SK-N-SH (cell line): ENCODE measurements at regions not wholly inside any gene's neighbourhood (a gene's known extent, or its start where the extent isn't known, plus 50 kb on each side); places are given as distances from the start of the nearest gene placed in this dataset.

Experiments
- CTCF ChIA-PET: fragments of 300-600, 350-600 bp; formaldehyde crosslinking; extraction: SDS; loops from one replicate; lab custom pipeline; 2021; lab: Yijun Ruan, JAX
- POLR2A ChIA-PET: fragments of 350-600 bp; sonication (Branson Sonifier 250); formaldehyde crosslinking; extraction: SDS; loops from one replicate; lab custom pipeline; 2020; ENCODE audit warnings: antibody characterized with exemption, inconsistent platforms; lab: Yijun Ruan, JAX
- DNase-seq: peaks from one replicate; pipeline ENCODE4 v3.0.0; 2012
- H2AFZ ChIP-seq: fragments of 200-600 bp; sonication (generic); 2 replicates; pipeline ENCODE4 v1.8.1; 2016; ENCODE audit warnings: antibody characterized with exemption, mild to moderate bottlenecking, low read depth
- H3F3A ChIP-seq: fragments of 200-600 bp; sonication (generic); replicated peaks from 2 replicates; pipeline ENCODE3; 2016; ENCODE audit warnings: antibody characterized with exemption, mild to moderate bottlenecking; ENCODE audit not compliant: insufficient read depth
- H3K27ac ChIP-seq, 2 experiments: fragments of 200-500 bp in 1 of 2; fragments of 200-600 bp in 1 of 2; sonication (Bioruptor generic) in 1 of 2; sonication (generic), shearing (Covaris generic) in 1 of 2; 2 replicates each; pipeline versions ENCODE4 v1.5.1 to v1.6.1; 2014 to 2016; ENCODE audit warnings: low read depth in 2 of 2, inconsistent platforms in 1 of 2, low read length in 1 of 2, mild to moderate bottlenecking in 1 of 2, mixed read lengths in 1 of 2
- H3K27me3 ChIP-seq: fragments of 200-600 bp; sonication (generic), shearing (Covaris generic); 2 replicates; pipeline ENCODE4 v1.6.1; 2016; ENCODE audit warnings: mixed run types; ENCODE audit not compliant: insufficient read depth
- H3K36me3 ChIP-seq, 2 experiments: fragments of 200-500 bp in 1 of 2; fragments of 200-600 bp in 1 of 2; sonication (Bioruptor generic) in 1 of 2; sonication (generic) in 1 of 2; replicated peaks in 1 of 2; 2 replicates each; pipeline versions ENCODE3 to v1.5.1; 2014 to 2016; ENCODE audit warnings: low read length in 1 of 2, mild to moderate bottlenecking in 1 of 2; ENCODE audit not compliant: insufficient read depth in 2 of 2, control insufficient read depth in 1 of 2
- H3K4me1 ChIP-seq, 2 experiments: fragments of 200-500 bp in 1 of 2; fragments of 200-600 bp in 1 of 2; sonication (Bioruptor generic) in 1 of 2; sonication (generic), shearing (Covaris generic) in 1 of 2; 2 replicates each; pipeline versions ENCODE4 v1.5.1 to v1.6.1; 2014 to 2016; ENCODE audit warnings: low read depth in 1 of 2, low read length in 1 of 2, mixed run types in 1 of 2; ENCODE audit not compliant: insufficient read depth in 2 of 2, control insufficient read depth in 1 of 2
- H3K4me2 ChIP-seq: fragments of 200-600 bp; sonication (generic), shearing (Covaris generic); 2 replicates; pipeline ENCODE4 v1.6.1; 2017; ENCODE audit warnings: mixed run types
- H3K4me3 ChIP-seq, 2 experiments: fragments of 200-500 bp in 1 of 2; fragments of 200-600 bp in 1 of 2; sonication (Bioruptor generic) in 1 of 2; sonication (generic), shearing (Covaris generic) in 1 of 2; 2 replicates each; pipeline versions ENCODE4 v1.5.1 to v1.8.1; 2014 to 2016; ENCODE audit warnings: low read depth in 2 of 2, inconsistent platforms in 1 of 2, low read length in 1 of 2, mild to moderate bottlenecking in 1 of 2, mixed read lengths in 1 of 2, moderate library complexity in 1 of 2
- H3K79me2 ChIP-seq: fragments of 200-600 bp; sonication (generic); 2 replicates; pipeline ENCODE4 v1.8.1; 2017; ENCODE audit warnings: mild to moderate bottlenecking; ENCODE audit not compliant: insufficient read depth
- H3K9ac ChIP-seq: fragments of 200-600 bp; sonication (generic); 2 replicates; pipeline ENCODE4 v1.6.1; 2017; ENCODE audit warnings: mixed run types
- H3K9me2 ChIP-seq: fragments of 200-600 bp; sonication (generic); 2 replicates; pipeline ENCODE4 v1.6.1; 2017; ENCODE audit warnings: mixed run types
- H3K9me3 ChIP-seq: fragments of 200-600 bp; sonication (generic); 2 replicates; pipeline ENCODE4 v1.6.1; 2017; ENCODE audit warnings: mixed run types, mild to moderate bottlenecking, moderate library complexity
- H4K20me1 ChIP-seq: fragments of 200-600 bp; sonication (generic); 2 replicates; pipeline ENCODE4 v1.6.1; 2017; ENCODE audit warnings: mild to moderate bottlenecking, mixed run types; ENCODE audit not compliant: insufficient read depth
- EP300 ChIP-seq, 2 experiments: IDR thresholded peaks; 2 replicates each; pipeline versions ENCODE4 v1.4.0 to v1.6.1; 2012; ENCODE audit warnings: borderline replicate concordance in 1 of 2, low read depth in 1 of 2, low read length in 1 of 2
- EZH2phosphoT487 ChIP-seq: fragments of 200-600 bp; sonication (generic); IDR thresholded peaks from 2 replicates; pipeline ENCODE4 v1.6.1; 2017; ENCODE audit warnings: low read depth, mixed run types, mild to moderate bottlenecking, antibody characterized with exemption, moderate library complexity, borderline replicate concordance
- FOSL2 ChIP-seq: IDR thresholded peaks from 2 replicates; pipeline ENCODE4 v1.4.0; 2012; ENCODE audit warnings: low read depth, mild to moderate bottlenecking, moderate library complexity, borderline replicate concordance
- FOXJ3 ChIP-seq: sonication (generic); formaldehyde crosslinking; IDR thresholded peaks from 2 replicates; pipeline ENCODE4 v1.5.1; 2020; ENCODE audit warnings: mild to moderate bottlenecking, missing genetic modification reagents
- FOXM1 ChIP-seq: IDR thresholded peaks from 2 replicates; pipeline ENCODE4 v1.4.0; 2012; ENCODE audit warnings: low read depth, mild to moderate bottlenecking
- JUND ChIP-seq: IDR thresholded peaks from 2 replicates; pipeline ENCODE4 v1.4.0; 2012
- NRF1 ChIP-seq: IDR thresholded peaks from 2 replicates; pipeline ENCODE4 v1.6.1; 2012; ENCODE audit warnings: low read depth, mild to moderate bottlenecking, low read length
- RFX5 ChIP-seq: IDR thresholded peaks from 2 replicates; pipeline ENCODE4 v1.6.1; 2012; ENCODE audit warnings: mild to moderate bottlenecking, improper control_type of control experiment, low read length
- RXRA ChIP-seq: IDR thresholded peaks from 2 replicates; pipeline ENCODE4 v1.4.0; 2012; ENCODE audit warnings: low read depth, mild to moderate bottlenecking, borderline replicate concordance
- TAF1 ChIP-seq: IDR thresholded peaks from 2 replicates; pipeline ENCODE4 v1.6.1; 2012; ENCODE audit warnings: low read depth, mild to moderate bottlenecking, low read length, moderate library complexity, borderline replicate concordance
- TEAD4 ChIP-seq: IDR thresholded peaks from 2 replicates; pipeline ENCODE4 v1.4.0; 2012; ENCODE audit warnings: mild to moderate bottlenecking, borderline replicate concordance; ENCODE audit not compliant: insufficient read depth
- YY1 ChIP-seq: IDR thresholded peaks from 2 replicates; pipeline ENCODE4 v1.4.0; 2012; ENCODE audit warnings: low read depth, mild to moderate bottlenecking
- WGBS: methylation state at CpG from one replicate; pipeline ENCODE4 v1.1.6; 2017; ENCODE audit warnings: low lambda C conversion rate; 5-methylcytosine and 5-hydroxymethylcytosine counted together
- TF ChIP-seq, protein P1 (sequence below): IDR thresholded peaks from 2 replicates; pipeline ENCODE4 v1.4.0; 2012; ENCODE audit warnings: low read depth, borderline replicate concordance
- TF ChIP-seq, protein P2 (sequence below): IDR thresholded peaks from 2 replicates; pipeline ENCODE4 v1.4.0; 2012; ENCODE audit warnings: low read depth, borderline replicate concordance
- TF ChIP-seq, protein P3 (sequence below): IDR thresholded peaks from 2 replicates; pipeline ENCODE4; 2012
- TF ChIP-seq, protein P4 (sequence below): fragments of 200-600 bp; sonication (generic); IDR thresholded peaks from 2 replicates; pipeline ENCODE4 v1.6.1; 2017; ENCODE audit warnings: antibody characterized with exemption, mild to moderate bottlenecking, moderate library complexity
- TF ChIP-seq, protein P5 (sequence below): IDR thresholded peaks from 2 replicates; pipeline ENCODE4 v1.6.1; 2012; ENCODE audit warnings: mild to moderate bottlenecking, low read depth, low read length, moderate library complexity

DNA sequence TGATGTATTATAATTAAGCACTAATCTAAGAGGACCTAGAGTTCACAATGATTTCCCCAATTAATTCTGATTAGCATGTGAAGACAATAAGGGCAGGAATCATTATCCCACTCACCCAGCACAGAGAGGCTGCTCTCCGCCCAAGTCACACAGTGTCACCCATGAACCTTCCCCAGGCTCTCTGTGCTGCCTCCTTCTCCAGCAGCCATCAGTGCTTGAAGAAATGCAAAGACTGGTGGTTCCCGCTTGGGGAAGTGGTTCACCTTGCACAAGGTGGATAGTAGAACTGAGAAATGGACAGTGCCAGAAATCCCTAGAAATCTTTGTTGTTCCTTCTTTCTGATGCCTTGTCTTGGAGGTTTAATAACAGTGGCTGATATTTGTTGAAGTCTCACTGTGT is 401.3 kb downstream of the QKI start:
- DNase-seq = no peak
- TF ChIP-seq, protein P1, sequence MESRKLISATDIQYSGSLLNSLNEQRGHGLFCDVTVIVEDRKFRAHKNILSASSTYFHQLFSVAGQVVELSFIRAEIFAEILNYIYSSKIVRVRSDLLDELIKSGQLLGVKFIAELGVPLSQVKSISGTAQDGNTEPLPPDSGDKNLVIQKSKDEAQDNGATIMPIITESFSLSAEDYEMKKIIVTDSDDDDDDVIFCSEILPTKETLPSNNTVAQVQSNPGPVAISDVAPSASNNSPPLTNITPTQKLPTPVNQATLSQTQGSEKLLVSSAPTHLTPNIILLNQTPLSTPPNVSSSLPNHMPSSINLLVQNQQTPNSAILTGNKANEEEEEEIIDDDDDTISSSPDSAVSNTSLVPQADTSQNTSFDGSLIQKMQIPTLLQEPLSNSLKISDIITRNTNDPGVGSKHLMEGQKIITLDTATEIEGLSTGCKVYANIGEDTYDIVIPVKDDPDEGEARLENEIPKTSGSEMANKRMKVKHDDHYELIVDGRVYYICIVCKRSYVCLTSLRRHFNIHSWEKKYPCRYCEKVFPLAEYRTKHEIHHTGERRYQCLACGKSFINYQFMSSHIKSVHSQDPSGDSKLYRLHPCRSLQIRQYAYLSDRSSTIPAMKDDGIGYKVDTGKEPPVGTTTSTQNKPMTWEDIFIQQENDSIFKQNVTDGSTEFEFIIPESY = no peak
- TF ChIP-seq, protein P2, sequence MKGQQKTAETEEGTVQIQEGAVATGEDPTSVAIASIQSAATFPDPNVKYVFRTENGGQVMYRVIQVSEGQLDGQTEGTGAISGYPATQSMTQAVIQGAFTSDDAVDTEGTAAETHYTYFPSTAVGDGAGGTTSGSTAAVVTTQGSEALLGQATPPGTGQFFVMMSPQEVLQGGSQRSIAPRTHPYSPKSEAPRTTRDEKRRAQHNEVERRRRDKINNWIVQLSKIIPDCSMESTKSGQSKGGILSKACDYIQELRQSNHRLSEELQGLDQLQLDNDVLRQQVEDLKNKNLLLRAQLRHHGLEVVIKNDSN = no peak
- no peak for TF ChIP-seq FOXM1
- TF ChIP-seq, protein P3, sequence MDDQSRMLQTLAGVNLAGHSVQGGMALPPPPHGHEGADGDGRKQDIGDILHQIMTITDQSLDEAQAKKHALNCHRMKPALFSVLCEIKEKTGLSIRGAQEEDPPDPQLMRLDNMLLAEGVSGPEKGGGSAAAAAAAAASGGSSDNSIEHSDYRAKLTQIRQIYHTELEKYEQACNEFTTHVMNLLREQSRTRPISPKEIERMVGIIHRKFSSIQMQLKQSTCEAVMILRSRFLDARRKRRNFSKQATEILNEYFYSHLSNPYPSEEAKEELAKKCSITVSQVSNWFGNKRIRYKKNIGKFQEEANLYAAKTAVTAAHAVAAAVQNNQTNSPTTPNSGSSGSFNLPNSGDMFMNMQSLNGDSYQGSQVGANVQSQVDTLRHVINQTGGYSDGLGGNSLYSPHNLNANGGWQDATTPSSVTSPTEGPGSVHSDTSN = no peak
- no peak for TF ChIP-seq TAF1
- no peak for TF ChIP-seq NRF1
- no peak for TF ChIP-seq RFX5
- no peak for TF ChIP-seq EP300 (IDR thresholded peaks at IDR 0.05; ENCODE audit: borderline replicate concordance in 1 of 2, low read depth in 1 of 2, low read length in 1 of 2)
- Histone ChIP-seq H3K27ac (no peak overlapping the region), H3K9ac (no peak overlapping the region), H3K27me3 (no peaks in the 10 kb centered on the region), H3K4me1 (peaks cover 4% of the 10 kb centered on the region in 2 experiments; a peak in 3 of 4 replicates), H2AFZ (no peak overlapping the region), H3F3A (peaks cover 7% of the 10 kb centered on the region), H3K9me3 (no peaks in the 10 kb centered on the region), H4K20me1 (no peaks in the 10 kb centered on the region), H3K4me3 (no peak overlapping the region), H3K36me3 (no peaks in the 10 kb centered on the region), H3K9me2 (no peaks in the 10 kb centered on the region), H3K79me2 (no peaks in the 10 kb centered on the region), H3K4me2 (no peak overlapping the region)
- CTCF ChIA-PET = no interaction called here
- POLR2A ChIA-PET = no interaction called here
- WGBS = 69% methylated on average over 2 of the region's 2 CpGs

DNA sequence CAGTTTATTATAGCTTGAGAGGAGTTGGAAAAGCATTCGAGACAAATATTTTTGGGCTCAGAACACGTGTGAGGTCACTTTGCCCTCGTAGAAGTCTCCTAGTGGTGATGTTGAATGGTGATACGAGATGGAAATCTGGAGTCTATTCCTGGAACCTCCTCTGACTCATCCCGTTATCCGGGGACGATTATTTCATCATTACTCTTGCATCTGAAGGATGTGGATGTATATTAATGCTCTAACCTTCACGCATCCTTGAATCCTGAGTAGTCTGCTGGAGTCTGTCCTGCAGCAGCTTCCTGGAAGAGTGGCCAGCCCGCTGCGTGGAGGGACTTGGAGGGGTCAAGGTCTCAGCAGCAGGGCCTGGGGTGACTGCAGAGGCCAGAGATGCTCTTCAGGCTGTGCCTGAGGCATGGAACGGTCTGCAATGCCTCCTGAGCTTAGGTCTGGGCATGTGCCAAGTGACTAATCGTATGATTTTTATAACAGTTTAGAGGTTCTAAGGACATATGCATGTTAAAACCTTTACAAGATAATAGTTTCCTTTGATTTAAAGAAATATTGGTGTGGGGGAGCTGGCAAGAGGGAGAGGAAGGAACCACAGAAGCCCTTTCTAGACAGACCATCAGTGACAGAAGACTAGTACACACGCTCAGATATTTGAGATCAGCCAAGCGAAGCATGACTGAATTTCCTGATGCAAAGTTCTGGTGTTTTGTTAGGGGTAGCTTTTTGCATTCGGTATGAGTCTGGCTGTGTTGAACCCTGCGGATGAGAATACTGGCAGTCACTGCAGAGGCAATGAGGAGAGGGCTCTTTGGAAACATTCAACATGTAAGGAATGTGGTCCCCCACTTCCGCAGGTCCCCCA is 400.2 kb downstream of the QKI start:
- H3K36me3 ChIP-seq = no peaks in the 10 kb centered on the region
- peaks cover 7% of the 10 kb centered on the region for H3F3A ChIP-seq
- no peaks in the 10 kb centered on the region for H3K9me3 ChIP-seq
- peaks cover 0 to 4% of the 10 kb centered on the region in 2 experiments; a peak in 2 of 4 replicates for H3K4me1 ChIP-seq
- POLR2A ChIA-PET = no interaction called here
- 28% methylated on average over 16 of the region's 17 CpGs for WGBS
- peak overlapping the region in 1 of 2 experiments; percentile 73; a peak in 2 of 4 replicates for H3K27ac ChIP-seq
- H3K9me2 ChIP-seq = no peaks in the 10 kb centered on the region
- no peak overlapping the region for H2AFZ ChIP-seq
- no peaks in the 10 kb centered on the region for H3K79me2 ChIP-seq
- no peak overlapping the region; a peak in 1 of 4 replicates for H3K4me3 ChIP-seq
- CTCF ChIA-PET = interaction anchor here (0.7 kb wide), 1 partner anchor 579 kb away, joined by 3 read pairs; no protein-coding TSS in a partner anchor
- DNase-seq = no peak
- H3K9ac ChIP-seq = no peak overlapping the region
- H4K20me1 ChIP-seq = no peaks in the 10 kb centered on the region
- H3K27me3 ChIP-seq = no peaks in the 10 kb centered on the region
- H3K4me2 ChIP-seq = peak overlapping the region; percentile 56
- TF ChIP-seq YY1 (no peak), JUND (peak; percentile 83), FOXJ3 (CRISPR knock-in tag) (no peak), FOSL2 (peak; percentile 68; the same call in 1 of the 2 replicates), EZH2phosphoT487 (no peak), RXRA (peak; percentile 61), TEAD4 (0 out of 2 replicates have a peak, but pooled peaks have one; percentile 29)
- TF ChIP-seq, protein P4, sequence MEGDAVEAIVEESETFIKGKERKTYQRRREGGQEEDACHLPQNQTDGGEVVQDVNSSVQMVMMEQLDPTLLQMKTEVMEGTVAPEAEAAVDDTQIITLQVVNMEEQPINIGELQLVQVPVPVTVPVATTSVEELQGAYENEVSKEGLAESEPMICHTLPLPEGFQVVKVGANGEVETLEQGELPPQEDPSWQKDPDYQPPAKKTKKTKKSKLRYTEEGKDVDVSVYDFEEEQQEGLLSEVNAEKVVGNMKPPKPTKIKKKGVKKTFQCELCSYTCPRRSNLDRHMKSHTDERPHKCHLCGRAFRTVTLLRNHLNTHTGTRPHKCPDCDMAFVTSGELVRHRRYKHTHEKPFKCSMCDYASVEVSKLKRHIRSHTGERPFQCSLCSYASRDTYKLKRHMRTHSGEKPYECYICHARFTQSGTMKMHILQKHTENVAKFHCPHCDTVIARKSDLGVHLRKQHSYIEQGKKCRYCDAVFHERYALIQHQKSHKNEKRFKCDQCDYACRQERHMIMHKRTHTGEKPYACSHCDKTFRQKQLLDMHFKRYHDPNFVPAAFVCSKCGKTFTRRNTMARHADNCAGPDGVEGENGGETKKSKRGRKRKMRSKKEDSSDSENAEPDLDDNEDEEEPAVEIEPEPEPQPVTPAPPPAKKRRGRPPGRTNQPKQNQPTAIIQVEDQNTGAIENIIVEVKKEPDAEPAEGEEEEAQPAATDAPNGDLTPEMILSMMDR = no peak; the same call in 1 of the 2 replicates
- TF ChIP-seq, protein P5, sequence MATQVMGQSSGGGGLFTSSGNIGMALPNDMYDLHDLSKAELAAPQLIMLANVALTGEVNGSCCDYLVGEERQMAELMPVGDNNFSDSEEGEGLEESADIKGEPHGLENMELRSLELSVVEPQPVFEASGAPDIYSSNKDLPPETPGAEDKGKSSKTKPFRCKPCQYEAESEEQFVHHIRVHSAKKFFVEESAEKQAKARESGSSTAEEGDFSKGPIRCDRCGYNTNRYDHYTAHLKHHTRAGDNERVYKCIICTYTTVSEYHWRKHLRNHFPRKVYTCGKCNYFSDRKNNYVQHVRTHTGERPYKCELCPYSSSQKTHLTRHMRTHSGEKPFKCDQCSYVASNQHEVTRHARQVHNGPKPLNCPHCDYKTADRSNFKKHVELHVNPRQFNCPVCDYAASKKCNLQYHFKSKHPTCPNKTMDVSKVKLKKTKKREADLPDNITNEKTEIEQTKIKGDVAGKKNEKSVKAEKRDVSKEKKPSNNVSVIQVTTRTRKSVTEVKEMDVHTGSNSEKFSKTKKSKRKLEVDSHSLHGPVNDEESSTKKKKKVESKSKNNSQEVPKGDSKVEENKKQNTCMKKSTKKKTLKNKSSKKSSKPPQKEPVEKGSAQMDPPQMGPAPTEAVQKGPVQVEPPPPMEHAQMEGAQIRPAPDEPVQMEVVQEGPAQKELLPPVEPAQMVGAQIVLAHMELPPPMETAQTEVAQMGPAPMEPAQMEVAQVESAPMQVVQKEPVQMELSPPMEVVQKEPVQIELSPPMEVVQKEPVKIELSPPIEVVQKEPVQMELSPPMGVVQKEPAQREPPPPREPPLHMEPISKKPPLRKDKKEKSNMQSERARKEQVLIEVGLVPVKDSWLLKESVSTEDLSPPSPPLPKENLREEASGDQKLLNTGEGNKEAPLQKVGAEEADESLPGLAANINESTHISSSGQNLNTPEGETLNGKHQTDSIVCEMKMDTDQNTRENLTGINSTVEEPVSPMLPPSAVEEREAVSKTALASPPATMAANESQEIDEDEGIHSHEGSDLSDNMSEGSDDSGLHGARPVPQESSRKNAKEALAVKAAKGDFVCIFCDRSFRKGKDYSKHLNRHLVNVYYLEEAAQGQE = no peak
